Activated CD4-positive, alpha-beta memory T cell treated with anti-CD3 and anti-CD28 coated beads, Interleukin-2, amount 10 ng/mL, durations not matched to agents 7 days and 5 days (primary cell): ENCODE measurements at regions not wholly inside any gene's neighbourhood (a gene's known extent, or its start where the extent isn't known, plus 50 kb on each side); places are given as distances from the start of the nearest gene placed in this dataset.

Experiments used
- CTCF ChIA-PET: fragments of 350-600 bp; sonication (Branson Sonifier 250); formaldehyde crosslinking; loops from one replicate; lab custom pipeline; 2021; ENCODE audit warnings: antibody characterized with exemption, inconsistent platforms; lab: Charles Lee
- POLR2A ChIA-PET: fragments of 350-600 bp; sonication (Branson Sonifier 250); formaldehyde crosslinking; loops from one replicate; lab custom pipeline; 2021; ENCODE audit warnings: antibody characterized with exemption; lab: Charles Lee
- DNase-seq: peaks from one replicate; pipeline ENCODE4 v3.0.0-alpha.2; 2020
- H3K27ac Mint-ChIP-seq: one replicate; pipeline ENCODE4 v1.8.0; 2021; ENCODE audit warnings: mild to moderate bottlenecking, mixed read lengths
- H3K27me3 Mint-ChIP-seq: one replicate; pipeline ENCODE4 v1.8.0; 2021; ENCODE audit warnings: mixed read lengths
- H3K36me3 Mint-ChIP-seq: one replicate; pipeline ENCODE4 v1.8.0; 2021; ENCODE audit warnings: low read depth, mixed read lengths
- H3K4me1 Mint-ChIP-seq: one replicate; pipeline ENCODE4 v1.8.0; 2021; ENCODE audit warnings: mixed read lengths
- H3K4me3 Mint-ChIP-seq: one replicate; pipeline ENCODE4 v1.8.0; 2021; ENCODE audit warnings: mild to moderate bottlenecking, mixed read lengths
- H3K9me3 Mint-ChIP-seq: one replicate; pipeline ENCODE4 v1.8.0; 2021; ENCODE audit warnings: mixed read lengths

DNA sequence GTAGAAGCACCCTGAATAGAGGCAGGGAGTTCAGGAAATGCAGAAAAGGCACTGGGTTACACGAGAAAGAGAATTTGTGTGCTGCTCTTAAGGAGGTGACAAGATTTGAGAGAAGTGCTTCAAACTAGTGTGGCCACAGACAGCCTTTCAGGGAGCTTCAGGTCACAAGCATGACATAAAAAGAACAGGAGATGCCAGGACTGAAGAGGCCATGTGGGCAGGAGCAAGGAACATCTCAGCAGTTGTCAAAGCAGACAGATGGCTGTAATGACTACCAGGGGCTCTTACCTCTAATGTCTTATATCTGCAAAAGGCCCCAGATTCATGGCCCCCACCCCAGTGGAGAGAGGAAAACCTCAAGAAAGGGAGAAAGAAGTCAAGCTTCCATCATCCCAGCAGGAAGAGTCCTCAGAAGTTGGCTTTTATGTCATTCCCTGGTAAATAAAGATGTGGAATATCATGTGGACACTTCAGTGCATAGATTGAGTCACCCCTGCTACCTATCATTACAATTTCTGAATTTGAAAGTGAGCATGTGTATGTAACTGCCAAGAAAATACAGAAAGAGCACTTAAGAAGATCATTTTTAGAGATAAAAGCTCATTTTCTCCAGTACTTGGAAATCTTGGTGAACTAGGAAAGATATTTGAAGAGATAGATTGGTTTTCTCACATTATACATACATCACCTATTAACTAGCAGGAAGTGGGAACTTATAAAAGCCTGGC is 214.4 kb upstream of the RORB start:
- peaks cover 5% of the 10 kb centered on the region for H3K4me1 Mint-ChIP-seq
- no peaks in the 10 kb centered on the region for H3K9me3 Mint-ChIP-seq
- H3K27me3 Mint-ChIP-seq, result no peaks in the 10 kb centered on the region
- CTCF ChIA-PET, result no interaction called here
- H3K36me3 Mint-ChIP-seq, result no peaks in the 10 kb centered on the region
- POLR2A ChIA-PET, result no interaction called here
- H3K27ac Mint-ChIP-seq, result no peak overlapping the region
- no peak overlapping the region for H3K4me3 Mint-ChIP-seq
- no peak for DNase-seq

DNA sequence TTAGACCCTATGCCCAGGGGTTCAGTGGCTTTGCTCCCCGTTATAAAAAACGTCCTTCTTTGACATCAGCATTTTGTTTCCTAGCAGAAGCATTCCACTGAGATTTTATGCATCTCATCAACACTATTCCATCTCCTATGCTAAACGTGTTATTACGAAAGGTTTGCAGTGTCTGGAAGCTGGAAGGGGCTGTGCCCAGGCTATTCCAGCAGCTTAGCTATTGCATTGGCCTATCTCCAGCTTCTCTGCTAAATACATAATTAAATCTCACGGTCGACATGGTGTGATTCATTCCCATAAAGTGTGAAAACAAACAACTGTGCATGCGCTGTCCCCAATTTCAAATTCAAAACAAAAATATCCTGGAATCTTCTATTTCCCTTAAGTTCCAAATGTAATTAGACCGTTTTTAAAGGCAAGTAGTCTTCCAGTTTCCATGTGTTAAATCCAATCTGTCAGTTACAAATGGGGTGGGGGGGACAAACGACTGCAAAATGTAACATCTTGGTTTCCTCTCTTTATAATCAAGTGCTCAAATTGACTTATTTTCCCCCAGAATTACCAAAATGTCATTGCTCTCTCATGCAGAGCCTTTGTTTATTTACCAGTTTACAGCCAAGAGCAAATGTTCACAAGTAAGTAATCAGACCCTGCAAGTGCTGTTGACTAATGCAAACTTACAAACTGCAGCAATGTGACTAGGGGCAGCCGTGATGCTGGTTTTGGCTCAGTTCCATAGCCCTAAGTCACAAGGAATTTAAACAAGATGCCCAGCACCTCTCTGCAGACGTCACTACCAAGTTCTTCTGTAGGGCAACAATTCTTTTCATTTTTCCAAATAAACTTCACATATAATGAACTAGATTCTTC is 212.3 kb upstream of the RORB start:
- H3K27ac Mint-ChIP-seq, result no peak overlapping the region
- POLR2A ChIA-PET, result no interaction called here
- no peaks in the 10 kb centered on the region for H3K36me3 Mint-ChIP-seq
- H3K4me3 Mint-ChIP-seq, result no peak overlapping the region
- H3K27me3 Mint-ChIP-seq, result no peaks in the 10 kb centered on the region
- no peaks in the 10 kb centered on the region for H3K9me3 Mint-ChIP-seq
- no peak for DNase-seq
- CTCF ChIA-PET, result no interaction called here
- peaks cover 5% of the 10 kb centered on the region for H3K4me1 Mint-ChIP-seq

DNA sequence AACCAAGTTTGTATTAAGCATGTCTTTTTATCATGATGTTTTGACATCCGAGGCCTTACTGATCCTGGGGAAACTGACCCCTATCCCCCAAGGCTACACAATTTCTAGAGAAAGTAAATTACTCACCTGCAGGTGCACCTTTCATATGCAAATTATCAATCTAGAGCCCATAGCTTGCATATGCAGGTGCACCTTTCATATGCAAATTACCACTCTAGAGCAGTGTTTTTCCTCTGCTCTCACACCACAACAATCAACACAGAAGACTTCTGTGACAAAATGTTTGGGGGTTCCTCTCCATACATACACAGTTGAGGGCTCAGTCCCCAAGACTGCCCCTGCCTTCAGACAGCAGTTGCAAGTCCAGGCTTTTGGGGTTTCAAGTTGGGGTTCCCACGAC is 203.7 kb upstream of the RORB start:
- Mint-ChIP-seq H3K27me3 (no peaks in the 10 kb centered on the region), H3K36me3 (no peaks in the 10 kb centered on the region), H3K4me1 (no peaks in the 10 kb centered on the region), H3K27ac (no peak overlapping the region), H3K4me3 (no peak overlapping the region), H3K9me3 (no peaks in the 10 kb centered on the region)
- ChIA-PET POLR2A (no interaction called here), CTCF (no interaction called here)
- no peak for DNase-seq

DNA sequence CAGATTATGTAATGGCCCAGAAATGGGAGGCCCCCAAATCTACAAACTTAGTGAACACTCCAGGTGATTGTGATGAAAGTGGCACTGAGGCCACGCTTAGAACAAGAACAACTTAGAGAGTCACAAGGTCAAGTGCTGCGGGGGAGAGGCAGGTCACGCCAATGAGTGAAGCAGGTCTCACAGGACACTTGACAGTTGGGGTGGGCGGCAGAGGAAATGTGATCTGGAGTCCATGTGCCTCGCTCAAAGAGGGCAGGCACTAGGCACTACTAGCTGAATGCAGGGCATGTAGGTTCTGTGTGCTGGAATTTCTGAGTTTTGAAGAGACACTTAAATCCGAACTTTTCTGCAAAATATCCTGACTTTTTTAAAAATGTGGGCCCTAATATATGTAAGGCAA is 193.2 kb upstream of the RORB start:
- POLR2A ChIA-PET, result no interaction called here
- no peak for DNase-seq
- H3K9me3 Mint-ChIP-seq, result peaks cover 2% of the 10 kb centered on the region
- H3K27ac Mint-ChIP-seq, result no peak overlapping the region
- H3K27me3 Mint-ChIP-seq, result no peaks in the 10 kb centered on the region
- no peaks in the 10 kb centered on the region for H3K4me1 Mint-ChIP-seq
- H3K4me3 Mint-ChIP-seq, result no peak overlapping the region
- H3K36me3 Mint-ChIP-seq, result no peaks in the 10 kb centered on the region
- CTCF ChIA-PET, result no interaction called here

DNA sequence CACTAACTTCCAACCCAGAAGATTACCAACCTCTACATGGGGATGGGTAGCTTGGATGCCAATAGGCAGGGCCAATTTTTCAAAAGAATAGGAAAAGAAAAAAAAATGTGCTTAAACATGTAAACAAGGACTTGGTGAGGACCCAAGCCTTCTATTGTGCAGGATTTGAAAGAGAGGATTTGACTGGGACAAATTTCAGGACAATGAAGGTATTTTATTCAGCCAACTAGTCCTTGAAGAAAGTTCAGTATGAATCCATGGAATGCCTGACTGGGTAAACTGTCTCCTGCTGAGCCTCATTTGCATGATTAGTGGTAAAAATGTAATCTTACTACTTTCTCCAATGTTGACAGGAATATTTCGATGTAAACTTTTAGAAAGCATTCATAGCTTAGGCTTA is 192.5 kb upstream of the RORB start:
- H3K9me3 Mint-ChIP-seq, result peaks cover 2% of the 10 kb centered on the region
- no peak overlapping the region for H3K27ac Mint-ChIP-seq
- no peaks in the 10 kb centered on the region for H3K27me3 Mint-ChIP-seq
- CTCF ChIA-PET, result no interaction called here
- no peaks in the 10 kb centered on the region for H3K36me3 Mint-ChIP-seq
- POLR2A ChIA-PET, result no interaction called here
- no peaks in the 10 kb centered on the region for H3K4me1 Mint-ChIP-seq
- no peak overlapping the region for H3K4me3 Mint-ChIP-seq
- DNase-seq, result no peak

DNA sequence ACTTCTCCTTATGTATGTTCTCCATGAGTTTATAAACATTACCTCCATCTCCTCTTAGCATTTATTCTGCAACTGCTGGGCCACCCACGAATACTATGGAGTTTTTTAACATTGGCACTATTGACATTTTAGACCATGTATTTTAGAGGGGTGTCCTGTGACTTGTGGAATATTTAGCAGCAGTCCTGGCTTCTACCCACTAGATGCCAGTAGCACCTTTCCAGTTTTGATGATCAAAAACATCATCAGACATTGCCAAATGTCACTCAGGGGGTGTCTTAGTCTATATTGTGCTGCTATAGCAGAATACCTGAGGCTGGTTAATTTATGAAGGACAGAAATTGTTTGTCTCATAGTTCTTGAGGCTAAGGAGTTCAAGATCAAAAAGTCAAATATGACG is 187.5 kb upstream of the RORB start:
- no peak overlapping the region for H3K4me3 Mint-ChIP-seq
- CTCF ChIA-PET, result no interaction called here

DNA sequence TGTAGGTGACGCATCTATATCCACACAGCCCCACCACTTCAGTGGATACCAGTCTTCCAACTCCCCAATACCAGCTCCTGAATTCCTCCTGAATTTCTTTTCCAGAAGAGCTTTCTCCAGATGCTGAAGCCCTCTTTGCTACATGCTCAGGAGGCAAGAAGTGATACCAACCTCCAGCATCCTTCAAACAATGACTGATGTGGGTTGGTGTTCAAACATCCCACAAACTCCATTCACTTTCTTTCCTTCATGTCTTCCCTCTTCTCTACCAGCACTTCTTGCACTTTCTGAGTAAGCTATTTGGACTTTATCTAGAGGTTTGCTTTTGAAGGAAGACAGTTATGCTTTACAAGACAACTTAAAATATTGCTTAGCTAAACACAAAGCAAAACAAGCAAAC is 179.9 kb upstream of the RORB start:
- ChIA-PET CTCF (no interaction called here), POLR2A (no interaction called here)
- DNase-seq, result no peak
- Mint-ChIP-seq H3K4me3 (no peak overlapping the region), H3K4me1 (no peaks in the 10 kb centered on the region), H3K36me3 (no peaks in the 10 kb centered on the region), H3K27ac (no peak overlapping the region), H3K27me3 (no peaks in the 10 kb centered on the region), H3K9me3 (peaks cover 6% of the 10 kb centered on the region)

More for the DNA sequence above, 187.5 kb upstream of the RORB start:
- Mint-ChIP-seq H3K36me3 (no peaks in the 10 kb centered on the region), H3K9me3 (no peaks in the 10 kb centered on the region), H3K27ac (no peak overlapping the region), H3K27me3 (no peaks in the 10 kb centered on the region), H3K4me1 (no peaks in the 10 kb centered on the region)
- POLR2A ChIA-PET, result no interaction called here
- no peak for DNase-seq

DNA sequence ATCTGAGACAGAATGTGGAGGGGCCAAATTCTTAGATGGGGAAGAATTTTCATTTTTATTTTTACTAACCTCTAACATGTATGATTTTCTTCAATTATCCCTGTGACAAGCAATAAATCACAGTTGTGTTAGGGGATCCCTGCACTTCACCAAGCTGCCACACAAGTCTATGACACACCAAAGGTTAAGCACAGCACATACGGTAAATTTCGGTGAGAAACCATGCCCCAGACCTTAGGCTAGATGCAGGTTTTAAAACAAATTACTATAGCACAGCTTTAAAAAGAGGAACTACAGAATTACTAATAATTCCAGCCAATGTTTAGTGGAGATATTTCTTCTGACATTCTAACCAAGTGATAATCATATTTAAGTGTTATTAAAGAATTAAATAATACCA is 175.7 kb upstream of the RORB start:
- Mint-ChIP-seq H3K4me1 (peaks cover 9% of the 10 kb centered on the region), H3K9me3 (peaks cover 6% of the 10 kb centered on the region), H3K4me3 (no peak overlapping the region), H3K27me3 (no peaks in the 10 kb centered on the region), H3K36me3 (no peaks in the 10 kb centered on the region), H3K27ac (no peak overlapping the region)
- ChIA-PET CTCF (no interaction called here), POLR2A (no interaction called here)
- no peak for DNase-seq

DNA sequence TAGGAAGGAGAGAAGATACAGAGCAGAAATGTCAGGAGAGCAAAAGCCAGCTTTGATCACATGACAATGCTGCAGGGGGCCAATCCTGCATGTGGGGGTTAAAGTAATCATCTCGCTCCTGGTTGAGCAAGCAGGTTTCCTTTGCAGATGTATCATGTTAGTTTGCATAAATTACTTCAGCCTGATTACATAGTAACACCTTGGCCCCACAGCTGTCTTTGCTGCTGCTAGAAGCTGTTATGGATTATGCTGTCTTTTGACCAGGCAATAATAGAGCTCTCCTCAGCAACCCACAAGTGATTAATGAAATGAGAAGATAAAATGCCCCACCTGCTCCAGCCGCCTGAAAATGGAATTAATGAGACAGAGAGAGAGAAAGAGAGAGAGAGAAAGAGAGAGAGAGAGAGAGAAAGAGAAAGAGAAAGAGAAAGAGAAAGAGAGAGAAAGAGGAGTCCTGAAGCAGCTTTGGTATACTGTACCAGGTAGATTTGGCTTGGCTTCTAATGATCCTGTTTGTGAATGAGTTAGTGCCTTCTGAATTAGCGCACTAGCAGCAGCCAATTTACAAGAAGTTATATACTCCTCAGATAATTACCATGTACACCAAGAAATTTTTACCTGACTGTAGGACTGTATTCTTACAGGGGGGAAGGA is 174.3 kb upstream of the RORB start:
- Mint-ChIP-seq H3K27me3 (no peaks in the 10 kb centered on the region), H3K9me3 (peaks cover 6% of the 10 kb centered on the region), H3K4me3 (peak overlapping the region; percentile 64), H3K27ac (peak overlapping the region; percentile 65), H3K4me1 (peaks cover 9% of the 10 kb centered on the region), H3K36me3 (no peaks in the 10 kb centered on the region)
- DNase-seq, result no peak
- ChIA-PET CTCF (no interaction called here), POLR2A (no interaction called here)

DNA sequence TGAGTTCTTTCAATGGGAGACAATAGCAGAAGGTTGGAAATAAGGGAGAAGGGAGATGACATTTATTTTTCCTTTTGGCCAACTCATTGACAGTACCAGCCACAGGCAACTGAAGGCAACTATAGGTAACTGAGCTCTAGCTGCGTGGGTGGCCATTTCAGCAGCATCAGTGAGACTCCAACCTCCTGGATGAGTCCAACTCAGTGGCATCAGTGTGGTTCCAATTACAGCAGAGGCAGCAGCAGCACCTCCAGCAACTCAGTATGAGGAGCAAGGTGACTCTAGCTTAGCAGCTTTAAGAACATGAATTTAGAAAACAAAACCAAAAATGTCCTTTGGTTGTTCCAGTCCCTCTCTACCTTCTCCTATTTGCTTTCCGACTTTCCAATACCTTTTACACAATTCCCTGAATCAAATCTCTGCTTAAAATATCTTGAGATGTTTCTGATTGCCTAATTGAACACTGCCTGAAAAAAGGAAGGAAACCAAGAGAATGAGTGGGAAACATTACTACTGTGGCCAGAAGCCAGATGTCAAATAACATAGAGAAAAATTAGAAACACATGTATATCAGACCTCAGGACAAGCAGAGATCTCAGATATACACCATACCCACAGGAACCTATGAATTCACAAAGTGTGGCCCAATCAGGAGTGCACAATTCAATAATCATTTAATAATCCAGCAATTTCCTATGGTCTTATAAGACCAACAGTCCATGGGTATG is 166.5 kb upstream of the RORB start:
- H3K4me3 Mint-ChIP-seq, result no peak overlapping the region
- no peaks in the 10 kb centered on the region for H3K27me3 Mint-ChIP-seq
- H3K27ac Mint-ChIP-seq, result no peak overlapping the region
- H3K4me1 Mint-ChIP-seq, result peaks cover 15% of the 10 kb centered on the region
- H3K9me3 Mint-ChIP-seq, result no peaks in the 10 kb centered on the region
- CTCF ChIA-PET, result no interaction called here
- POLR2A ChIA-PET, result no interaction called here
- H3K36me3 Mint-ChIP-seq, result no peaks in the 10 kb centered on the region
- no peak for DNase-seq

DNA sequence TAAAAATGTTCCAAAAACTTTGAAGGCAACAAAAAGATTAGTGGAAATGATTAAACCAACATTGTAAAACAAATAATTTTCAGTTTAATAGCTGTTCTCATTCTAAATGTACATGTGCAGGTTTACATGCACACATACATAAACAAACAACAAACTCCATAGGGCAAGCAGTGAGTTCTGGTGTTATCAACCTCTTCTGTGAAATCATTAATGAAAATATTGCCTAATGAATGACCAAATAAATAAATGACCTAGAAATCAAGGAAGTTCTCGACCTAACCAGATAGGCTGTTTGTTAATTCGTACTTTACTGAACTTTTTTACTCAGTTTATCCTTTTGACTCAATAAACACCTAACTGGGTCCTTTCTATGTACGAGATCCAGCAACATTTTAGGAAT is 165.5 kb upstream of the RORB start:
- Mint-ChIP-seq H3K9me3 (no peaks in the 10 kb centered on the region), H3K4me3 (no peak overlapping the region), H3K4me1 (peaks cover 15% of the 10 kb centered on the region), H3K27me3 (no peaks in the 10 kb centered on the region), H3K36me3 (no peaks in the 10 kb centered on the region), H3K27ac (no peak overlapping the region)
- ChIA-PET POLR2A (no interaction called here), CTCF (no interaction called here)
- no peak for DNase-seq

DNA sequence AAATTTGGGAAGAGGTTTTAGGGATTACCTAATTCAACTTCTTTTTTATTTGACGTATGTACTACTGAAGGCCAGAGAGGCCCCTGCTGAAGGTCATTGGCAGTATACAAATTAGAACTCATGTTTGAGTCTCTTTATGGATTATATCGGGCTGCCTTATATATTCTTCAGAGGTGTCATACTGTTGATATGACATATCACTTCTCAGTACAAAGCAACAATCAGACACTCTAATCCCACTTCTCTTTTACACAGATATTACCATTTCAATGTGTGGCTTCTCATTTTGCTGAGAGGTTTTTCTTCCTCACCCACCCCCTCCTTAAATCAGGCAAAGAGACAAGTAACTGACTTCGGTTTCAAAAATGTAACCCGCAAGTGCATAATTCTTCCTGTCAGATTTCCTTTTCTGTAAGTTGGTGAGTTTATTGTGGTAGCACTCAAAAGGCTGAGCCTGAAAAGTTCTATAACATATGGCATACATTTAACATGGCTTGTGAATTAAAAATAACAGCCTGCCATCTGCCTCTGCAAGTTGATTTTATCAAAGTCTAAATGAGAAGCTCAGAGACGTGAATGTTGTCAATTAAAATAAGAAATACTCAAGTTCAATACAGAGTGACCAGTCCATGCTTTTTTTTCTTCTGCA is 163.6 kb upstream of the RORB start:
- H3K9me3 Mint-ChIP-seq, result peaks cover 3% of the 10 kb centered on the region
- CTCF ChIA-PET, result no interaction called here
- H3K27ac Mint-ChIP-seq, result peak overlapping the region; percentile 46
- H3K4me1 Mint-ChIP-seq, result peaks cover 15% of the 10 kb centered on the region
- POLR2A ChIA-PET, result interaction anchor here (1.0 kb wide), 1 partner anchor 88 kb away, joined by 4 read pairs; no protein-coding TSS in a partner anchor
- H3K27me3 Mint-ChIP-seq, result no peaks in the 10 kb centered on the region
- DNase-seq, result no peak
- no peak overlapping the region for H3K4me3 Mint-ChIP-seq
- H3K36me3 Mint-ChIP-seq, result no peaks in the 10 kb centered on the region
